Right kidney (tissue), 1 donor: ENCODE measurements at regions not wholly inside any gene's neighbourhood (a gene's known extent, or its start where the extent isn't known, plus 50 kb on each side); places are given as distances from the start of the nearest gene placed in this dataset.
"Not testable (repeated sequence)": the region's sequence is repeated elsewhere in the genome, so short reads cannot be mapped to it uniquely, and the experiment has no call there.

Experiments
- DNase-seq: peaks from one replicate; pipeline ENCODE4 v3.0.0-alpha.2; 2016

- no peak for DNase-seq
Measured at GRCh38 chr10:27388761-27389399, 115.2 kb upstream of the RAB18 start.

- no peak for DNase-seq
Measured at GRCh38 chr10:27383595-27384542, 120.2 kb upstream of the RAB18 start.

GRCh38 chr10:27382176-27382575 is 121.9 kb upstream of the RAB18 start:
- DNase-seq, result no peak

GRCh38 chr10:27380929-27381358 is 123.2 kb upstream of the RAB18 start:
- no peak for DNase-seq

GRCh38 chr10:27379041-27379440 is 125.1 kb upstream of the RAB18 start:
- DNase-seq, result not testable (repeated sequence)

- DNase-seq, result no peak
Measured at GRCh38 chr10:27373566-27374160, 130.4 kb upstream of the RAB18 start.

GRCh38 chr10:27372095-27372494 is 131.5 kb upstream of the ACBD5 start:
- no peak for DNase-seq

- not testable (repeated sequence) for DNase-seq
Measured at GRCh38 chr10:27371375-27371774, 130.8 kb upstream of the ACBD5 start.

GRCh38 chr10:27369880-27370279 is 129.3 kb upstream of the ACBD5 start:
- no peak for DNase-seq

GRCh38 chr10:27368706-27369105 is 128.1 kb upstream of the ACBD5 start:
- DNase-seq, result no peak

GRCh38 chr10:27366769-27367168 is 126.2 kb upstream of the ACBD5 start:
- no peak for DNase-seq

GRCh38 chr10:27364028-27364427 is 123.4 kb upstream of the ACBD5 start:
- no peak for DNase-seq

- DNase-seq, result peak; percentile 21
Measured at GRCh38 chr10:27360581-27361172, 120.1 kb upstream of the ACBD5 start.

GRCh38 chr10:27359792-27360355 is 119.3 kb upstream of the ACBD5 start:
- DNase-seq, result no peak

GRCh38 chr10:27356738-27357137 is 116.1 kb upstream of the ACBD5 start:
- no peak for DNase-seq

- DNase-seq, result no peak
Measured at GRCh38 chr10:27355918-27356573, 115.4 kb upstream of the ACBD5 start.

GRCh38 chr10:27354643-27355270 is 114.2 kb upstream of the ACBD5 start:
- DNase-seq, result not testable (repeated sequence)

- DNase-seq, result not testable (repeated sequence)
Measured at GRCh38 chr10:27354100-27354499, 113.5 kb upstream of the ACBD5 start.

GRCh38 chr10:27349987-27350386 is 109.4 kb upstream of the ACBD5 start:
- DNase-seq, result no peak

GRCh38 chr10:27347827-27348207 is 107.2 kb upstream of the ACBD5 start:
- not testable (repeated sequence) for DNase-seq

- no peak for DNase-seq
Measured at GRCh38 chr10:27345455-27345920, 104.9 kb upstream of the ACBD5 start.
